ENCODE measurements at regions not wholly inside any gene's neighbourhood (a gene's known extent, or its start where the extent isn't known, plus 50 kb on each side); places are given as distances from the start of the nearest gene placed in this dataset.

DNA sequence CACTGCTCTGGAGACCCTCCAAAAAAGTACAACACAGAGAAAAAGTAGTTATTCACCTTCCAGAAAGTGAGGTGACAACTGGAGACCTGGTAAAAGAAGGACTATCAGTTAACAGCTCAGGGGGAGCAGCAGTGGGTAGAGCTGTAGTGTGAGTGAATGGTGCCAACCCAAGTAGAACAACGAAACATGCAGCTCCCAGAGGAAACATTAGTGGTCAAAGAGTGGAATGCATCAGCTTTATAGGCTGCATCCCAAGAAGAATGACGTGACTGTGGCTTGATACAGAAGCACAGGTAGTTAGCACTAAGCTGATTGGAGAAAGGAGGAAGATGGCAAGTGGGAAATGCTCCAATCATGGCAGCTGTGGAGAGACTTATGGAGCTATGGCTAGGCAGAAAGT is 275.7 kb upstream of the CAMK1G start:
- DNase-seq, result no peak

- no peak for DNase-seq
These were observed 274.3 kb upstream of the CAMK1G start for GRCh38 chr1:209309198-209309597.

DNA sequence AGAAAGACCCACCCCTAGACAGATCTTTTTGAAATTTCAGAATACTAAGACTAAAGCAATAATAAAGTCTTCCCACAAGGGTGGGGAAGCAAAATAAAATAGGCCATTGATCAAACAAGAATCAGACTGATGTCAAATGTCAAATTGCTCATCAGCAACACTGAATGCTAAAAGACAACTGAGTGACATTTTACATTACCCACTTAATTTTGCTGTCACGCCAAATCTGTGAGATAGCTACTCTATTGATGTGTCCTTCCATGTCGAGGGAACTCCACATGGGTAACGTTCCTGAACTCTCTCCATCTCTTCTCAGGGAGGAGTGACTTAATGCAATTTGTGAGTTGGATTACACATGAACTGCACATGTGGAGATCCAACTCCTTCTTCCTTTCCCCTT is 271.7 kb upstream of the CAMK1G start:
- no peak for DNase-seq

- no peak for DNase-seq
These were observed 266.6 kb upstream of the CAMK1G start for GRCh38 chr1:209316929-209317328.

DNA sequence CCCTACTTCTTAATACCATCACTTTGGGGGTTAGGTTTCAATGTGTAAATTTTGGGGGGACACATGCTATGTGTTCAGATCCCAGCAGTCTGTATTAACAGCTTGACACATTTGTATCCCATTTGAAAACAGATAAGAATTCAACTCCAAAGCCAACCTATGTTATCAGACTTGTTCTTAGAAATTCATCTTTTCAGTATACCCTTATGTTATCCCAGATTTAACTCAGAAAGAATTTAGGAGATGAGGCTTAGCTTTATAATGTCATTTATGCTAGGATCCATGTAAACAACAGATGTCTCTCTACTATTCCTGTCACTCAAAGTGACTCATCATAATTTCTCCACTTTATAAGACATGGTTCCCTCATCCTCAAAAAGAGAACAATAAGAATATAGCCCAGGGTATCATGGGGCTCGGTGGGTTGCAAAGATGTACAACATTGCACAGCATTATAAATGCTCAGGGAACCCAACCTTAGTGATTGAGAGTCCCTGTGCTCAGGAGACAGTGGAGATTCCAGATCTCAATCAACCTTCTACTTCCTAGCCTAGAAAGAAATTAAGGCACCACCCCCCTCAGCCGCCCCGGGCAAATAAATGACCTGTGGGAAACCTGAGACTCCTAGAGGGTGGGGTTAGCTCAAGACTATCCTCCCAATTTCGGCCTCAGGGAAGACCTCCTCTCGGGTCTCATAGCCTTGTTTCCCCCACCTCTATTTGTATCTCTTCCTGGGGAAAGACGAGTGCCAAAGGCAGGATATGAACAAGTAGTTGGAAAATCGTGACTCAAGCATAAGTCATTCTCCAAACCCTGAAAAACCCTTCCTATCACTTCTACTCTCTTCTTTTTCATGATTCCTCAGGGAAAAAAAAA is 265.1 kb upstream of the CAMK1G start:
- DNase-seq, result no peak

- DNase-seq, result no peak
These were observed 264.5 kb upstream of the CAMK1G start for GRCh38 chr1:209319057-209319432.

- DNase-seq, result no peak
These were observed 264.0 kb upstream of the CAMK1G start for GRCh38 chr1:209319549-209319948.

DNA sequence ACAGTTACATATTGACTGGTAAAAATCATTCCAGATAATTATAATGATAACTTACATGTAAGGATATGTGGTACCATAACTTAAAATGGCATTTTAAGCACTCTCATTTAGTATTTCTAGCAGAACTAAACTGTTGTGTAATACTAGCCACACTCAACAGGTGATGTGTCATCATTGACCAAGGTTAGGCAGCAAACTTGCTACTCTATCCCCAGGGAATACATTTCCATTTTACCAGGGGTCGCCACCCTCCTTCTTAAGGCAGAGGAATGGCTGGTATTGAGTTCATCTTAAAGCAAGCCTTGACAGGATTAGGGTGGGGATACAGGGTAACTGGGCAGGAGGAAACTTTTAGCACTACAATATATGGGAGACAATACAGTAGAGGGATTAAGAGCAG is 259.8 kb upstream of the CAMK1G start:
- no peak for DNase-seq

- no peak for DNase-seq
These were observed 258.3 kb upstream of the CAMK1G start for GRCh38 chr1:209324901-209325871.

DNA sequence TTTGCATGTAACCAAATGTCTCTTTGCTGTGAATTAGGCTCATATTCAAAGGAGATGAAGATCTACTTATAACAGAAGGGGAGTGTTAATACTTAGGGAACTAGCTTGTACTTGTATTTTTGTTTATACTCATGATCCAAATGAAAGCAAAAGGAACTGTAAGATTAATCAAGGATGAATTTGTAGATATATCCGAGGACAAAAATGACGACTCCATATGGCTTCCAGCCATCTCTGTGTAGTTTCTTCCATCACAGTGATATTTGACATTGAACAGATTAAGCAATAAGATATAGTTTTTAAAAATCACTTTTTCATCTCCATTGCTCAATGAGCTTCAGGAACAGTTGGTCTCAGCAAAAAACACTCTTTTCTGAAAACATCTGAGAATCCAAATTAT is 257.4 kb upstream of the CAMK1G start:
- no peak for DNase-seq

- no peak for DNase-seq
These were observed 256.7 kb upstream of the CAMK1G start for GRCh38 chr1:209326831-209327230.

DNA sequence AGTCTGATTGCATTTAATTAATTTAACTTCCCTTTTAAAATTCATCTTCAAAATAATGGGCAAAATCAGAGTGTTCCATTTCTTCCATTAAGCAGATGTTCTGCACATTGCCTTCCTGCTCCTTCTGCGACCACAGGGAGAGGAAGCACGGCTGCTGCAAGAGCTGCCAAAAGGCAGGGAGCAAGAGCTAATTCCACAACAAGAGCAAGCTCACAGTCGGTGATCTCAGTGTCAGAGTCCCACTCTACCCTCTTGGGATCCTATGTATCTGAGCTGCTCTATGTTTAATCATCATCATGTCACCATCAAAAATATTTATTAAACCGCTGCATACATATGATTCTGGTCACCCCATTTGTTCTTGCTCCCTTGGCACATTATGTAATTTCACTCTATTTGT is 255.3 kb upstream of the CAMK1G start:
- DNase-seq, result no peak

- DNase-seq, result peak in 1 of 14 donors; percentile 1
These were observed 248.3 kb upstream of the CAMK1G start for GRCh38 chr1:209335178-209335577.

DNA sequence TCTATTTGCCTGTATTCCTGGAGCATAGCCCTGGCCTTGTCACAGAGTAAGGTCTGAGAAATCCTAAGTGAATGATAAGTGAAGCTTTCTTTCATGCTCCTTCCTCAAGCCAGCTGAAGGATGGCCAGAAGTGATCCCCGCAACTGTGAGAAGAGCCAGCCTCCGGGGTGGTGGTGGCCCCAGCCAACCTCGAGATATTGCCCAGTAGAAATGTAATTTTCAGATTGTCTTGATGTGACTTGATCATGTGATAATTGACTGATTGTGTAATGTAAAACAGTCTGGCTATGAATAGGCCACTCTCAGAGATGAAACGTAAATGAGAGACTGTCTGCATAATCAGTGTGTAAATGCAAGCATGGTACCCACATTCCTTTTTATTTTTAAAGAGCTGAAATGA is 242.4 kb upstream of the CAMK1G start:
- no peak for DNase-seq

GRCh38 chr1:209341673-209342420 is 241.7 kb upstream of the CAMK1G start:
- no peak for DNase-seq

GRCh38 chr1:209342441-209343175 is 240.9 kb upstream of the CAMK1G start:
- DNase-seq, result no peak

DNA sequence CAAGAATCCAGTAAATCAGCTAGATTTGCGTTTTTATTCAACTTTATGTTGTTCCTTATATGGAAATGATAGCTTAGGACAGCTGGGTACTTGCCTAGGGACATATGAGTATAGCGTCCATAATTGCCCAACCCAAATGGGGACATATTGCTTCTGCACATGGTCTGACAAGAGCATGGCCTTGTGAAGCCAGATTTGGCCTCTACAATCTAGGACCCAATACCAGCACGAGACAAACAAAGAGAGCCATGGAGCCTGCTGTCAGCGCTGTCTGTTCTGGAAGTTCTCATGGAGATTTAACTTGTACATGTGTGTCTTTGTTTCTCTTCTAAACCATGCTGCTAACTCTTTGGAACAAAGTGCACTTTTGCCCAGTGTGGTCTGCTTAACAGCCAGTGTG is 240.0 kb upstream of the CAMK1G start:
- DNase-seq, result no peak

DNA sequence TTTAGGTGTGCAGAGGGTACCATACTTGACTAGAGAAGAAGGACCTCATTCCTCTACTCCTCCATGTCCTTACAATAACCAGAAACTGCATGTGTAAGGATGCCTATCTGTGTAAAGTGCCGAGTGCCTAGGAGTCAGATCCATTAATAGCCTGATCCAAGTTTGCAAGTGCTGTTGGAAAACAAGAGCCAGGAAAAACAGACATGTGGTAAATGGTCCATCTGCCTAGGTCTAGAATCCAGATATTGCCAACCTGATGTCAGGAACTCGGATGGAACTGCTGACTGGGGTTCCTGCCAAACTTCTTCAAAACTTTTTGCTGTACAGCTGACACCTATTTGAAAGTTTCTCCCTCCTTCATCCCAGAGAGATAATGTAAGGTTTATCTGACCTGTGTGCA is 239.4 kb upstream of the CAMK1G start:
- DNase-seq, result peak in 1 of 14 donors; percentile 78

GRCh38 chr1:209349363-209350308 is 233.9 kb upstream of the CAMK1G start:
- no peak for DNase-seq

DNA sequence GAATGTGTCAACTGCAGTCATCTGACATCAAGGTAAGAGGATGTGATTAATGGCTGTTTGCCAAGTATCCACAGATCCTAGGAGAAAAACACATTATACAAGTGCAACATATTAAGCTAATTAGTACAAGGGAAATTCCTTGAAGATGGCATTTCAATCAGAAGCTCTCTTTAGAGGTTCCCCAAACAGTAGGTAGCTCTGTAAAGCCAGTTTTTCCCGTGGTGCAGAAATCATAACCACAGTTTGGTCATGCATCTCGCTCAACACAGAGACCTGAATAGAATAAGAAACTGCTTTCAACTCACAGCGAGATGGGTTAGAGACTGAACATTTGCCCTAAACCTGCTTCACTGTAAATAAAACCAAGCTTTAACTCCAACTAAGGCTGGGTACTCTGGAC is 230.5 kb upstream of the CAMK1G start:
- DNase-seq, result no peak
